ENCODE measurements at regions not wholly inside any gene's neighbourhood (a gene's known extent, or its start where the extent isn't known, plus 50 kb on each side); places are given as distances from the start of the nearest gene placed in this dataset.

DNA sequence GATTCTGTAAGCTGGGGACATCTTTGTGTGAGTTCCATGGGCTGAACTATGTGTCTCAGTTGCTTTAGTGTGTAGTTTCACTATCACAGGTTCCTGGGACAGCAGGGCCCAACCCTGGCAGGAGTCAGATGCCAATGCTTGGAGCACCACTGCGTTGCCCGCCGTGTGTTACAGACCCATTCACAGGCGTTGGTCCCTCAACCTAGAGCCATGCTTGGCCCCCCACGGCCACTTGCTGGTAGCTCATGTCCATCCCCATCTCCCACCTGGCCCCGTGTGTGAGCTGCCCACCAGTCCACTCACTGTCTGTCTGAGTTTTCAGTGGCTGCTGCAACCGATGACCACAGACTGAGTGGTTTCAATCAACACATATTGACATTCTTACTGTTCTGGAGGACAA, 546.9 kb downstream of the TCERG1L start:
- FAIRE-seq (no peak), DNase-seq (ENCODE audit: insufficient read length, low spot score) (no peak)
- TF ChIP-seq, protein P1, sequence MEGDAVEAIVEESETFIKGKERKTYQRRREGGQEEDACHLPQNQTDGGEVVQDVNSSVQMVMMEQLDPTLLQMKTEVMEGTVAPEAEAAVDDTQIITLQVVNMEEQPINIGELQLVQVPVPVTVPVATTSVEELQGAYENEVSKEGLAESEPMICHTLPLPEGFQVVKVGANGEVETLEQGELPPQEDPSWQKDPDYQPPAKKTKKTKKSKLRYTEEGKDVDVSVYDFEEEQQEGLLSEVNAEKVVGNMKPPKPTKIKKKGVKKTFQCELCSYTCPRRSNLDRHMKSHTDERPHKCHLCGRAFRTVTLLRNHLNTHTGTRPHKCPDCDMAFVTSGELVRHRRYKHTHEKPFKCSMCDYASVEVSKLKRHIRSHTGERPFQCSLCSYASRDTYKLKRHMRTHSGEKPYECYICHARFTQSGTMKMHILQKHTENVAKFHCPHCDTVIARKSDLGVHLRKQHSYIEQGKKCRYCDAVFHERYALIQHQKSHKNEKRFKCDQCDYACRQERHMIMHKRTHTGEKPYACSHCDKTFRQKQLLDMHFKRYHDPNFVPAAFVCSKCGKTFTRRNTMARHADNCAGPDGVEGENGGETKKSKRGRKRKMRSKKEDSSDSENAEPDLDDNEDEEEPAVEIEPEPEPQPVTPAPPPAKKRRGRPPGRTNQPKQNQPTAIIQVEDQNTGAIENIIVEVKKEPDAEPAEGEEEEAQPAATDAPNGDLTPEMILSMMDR (IDR thresholded peaks at IDR 0.05; ENCODE audit: insufficient read depth, missing control alignments), result no peak

DNA sequence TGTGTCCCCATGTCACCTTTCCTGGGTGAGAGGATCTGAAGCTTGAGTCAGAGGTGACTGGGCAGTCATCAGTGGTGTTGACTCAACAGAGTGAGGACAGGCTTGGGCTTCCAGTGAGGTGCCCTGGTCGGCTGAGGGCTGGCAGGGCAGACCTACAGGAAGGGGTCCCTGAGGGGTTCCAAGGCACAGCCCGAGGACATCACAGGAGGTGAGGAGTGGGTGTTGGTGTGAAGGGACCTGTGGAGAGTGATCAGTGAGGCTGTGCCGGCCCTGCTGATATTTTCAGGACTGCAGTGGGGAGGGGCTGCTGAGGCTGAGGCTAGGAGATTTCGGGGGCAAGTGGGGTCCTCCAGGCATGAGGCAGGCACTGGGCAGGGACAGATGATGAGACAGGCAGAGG, 545.5 kb downstream of the TCERG1L start:
- DNase-seq (ENCODE audit: insufficient read length, low spot score), result no peak
- FAIRE-seq, result no peak
- TF ChIP-seq, protein P1 (IDR thresholded peaks at IDR 0.05; ENCODE audit: insufficient read depth, missing control alignments), result no peak

DNA sequence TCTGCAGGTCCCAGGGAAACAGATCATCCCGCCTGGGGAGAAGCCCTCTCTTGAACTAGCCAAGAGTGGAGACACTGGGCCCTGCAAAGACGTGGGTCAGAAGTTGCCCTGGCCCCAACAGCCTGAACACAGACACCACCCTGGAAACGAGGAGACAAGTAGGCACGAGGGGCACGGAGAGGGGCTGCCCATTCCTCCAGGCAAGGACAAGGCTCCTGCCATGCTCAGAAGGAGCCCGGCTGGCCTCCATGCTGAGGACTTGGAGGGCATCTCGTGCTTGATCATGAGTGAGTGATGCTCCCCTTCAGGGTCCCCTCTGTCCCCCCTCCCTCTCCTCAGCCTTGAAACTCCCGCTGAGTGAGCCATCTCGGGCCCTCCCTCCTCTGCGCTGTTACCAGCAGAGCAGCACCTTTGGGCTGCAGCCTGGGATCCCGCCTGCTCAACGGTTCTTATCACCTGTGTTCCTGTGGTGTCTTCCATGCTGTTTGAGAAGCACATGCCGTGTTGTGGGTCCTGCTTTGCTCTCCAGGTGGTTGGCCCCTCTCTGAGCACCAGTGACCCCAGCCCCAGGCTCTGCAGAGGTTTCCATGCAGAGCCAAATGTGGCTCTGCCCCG, 544.3 kb downstream of the TCERG1L start:
- TF ChIP-seq, protein P1 (IDR thresholded peaks at IDR 0.05; ENCODE audit: insufficient read depth, missing control alignments), result no peak
- DNase-seq (ENCODE audit: insufficient read length, low spot score), result no peak
- FAIRE-seq, result no peak

DNA sequence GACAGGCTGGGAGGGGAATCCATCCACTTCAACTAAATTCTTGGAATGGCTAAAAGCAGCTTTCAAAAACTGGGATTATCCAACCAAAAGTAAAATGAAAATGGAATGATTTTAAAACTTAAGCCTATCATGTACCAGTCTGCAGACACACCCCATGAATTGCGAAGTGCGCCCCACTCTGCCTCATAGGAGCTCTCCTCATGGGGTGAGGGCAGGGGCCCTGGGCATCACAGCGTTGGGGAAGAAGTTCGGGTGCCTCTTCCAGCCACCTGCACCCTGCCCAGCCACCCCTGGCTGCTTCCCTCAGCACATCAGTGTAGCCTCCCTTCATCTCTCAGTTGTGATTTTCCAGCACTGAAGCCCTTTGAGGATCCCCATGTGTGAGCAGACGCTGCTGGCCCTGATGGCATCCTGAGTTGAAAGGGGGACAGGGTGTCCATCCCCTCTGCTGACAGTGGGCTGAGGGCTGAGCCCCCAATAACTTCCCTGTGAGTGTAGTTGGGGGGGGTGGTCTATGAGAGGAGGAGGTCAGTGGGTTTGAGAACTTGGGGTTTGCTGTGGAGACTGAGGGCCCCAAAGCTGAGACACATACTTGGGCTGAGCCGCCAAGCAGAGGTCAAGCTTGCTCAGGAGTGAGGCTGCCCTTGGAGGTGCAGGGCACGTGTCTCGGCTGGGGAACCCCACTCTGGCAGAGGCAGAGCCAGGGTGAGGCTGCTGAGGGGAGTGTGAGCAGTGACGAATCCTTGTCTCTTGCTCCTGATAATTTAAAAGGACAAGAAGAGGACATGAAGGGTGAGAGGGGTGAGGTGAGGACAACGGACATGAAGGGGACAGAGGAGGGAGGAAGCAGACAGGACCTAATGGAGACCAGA, 542.1 kb downstream of the TCERG1L start:
- no peak for FAIRE-seq
- no peak for DNase-seq (ENCODE audit: insufficient read length, low spot score)
- TF ChIP-seq, protein P1 (IDR thresholded peaks at IDR 0.05; ENCODE audit: insufficient read depth, missing control alignments), result no peak

DNA sequence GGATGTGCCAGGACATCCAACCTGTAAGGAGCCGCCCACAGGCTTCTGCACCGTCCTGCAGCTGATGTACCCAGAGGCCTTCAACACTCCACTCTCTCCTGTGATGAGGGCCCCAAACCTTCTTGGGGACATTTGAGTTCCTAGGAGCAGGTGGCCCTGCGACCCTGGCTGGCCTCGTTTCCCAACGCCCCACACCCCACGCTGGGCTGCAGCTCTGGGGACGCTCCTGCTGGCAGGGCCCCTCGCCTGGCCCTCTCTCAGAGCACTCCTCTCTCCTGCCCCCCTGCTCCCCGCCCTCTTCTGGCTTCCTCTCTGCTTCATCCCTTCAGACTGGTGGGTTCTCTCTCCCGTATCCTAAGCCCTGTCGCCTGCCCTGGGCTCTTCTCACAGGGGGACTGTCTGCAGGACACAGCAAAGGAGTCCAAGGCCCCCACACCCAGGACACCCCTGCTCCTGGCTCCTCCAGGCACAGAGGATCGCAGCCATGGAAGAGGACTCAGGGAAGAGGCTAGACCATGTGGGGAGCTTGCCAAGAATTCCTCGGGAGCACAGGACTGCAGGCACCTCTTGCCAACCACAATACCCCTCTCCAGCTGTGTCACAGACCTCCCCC, 541.4 kb downstream of the TCERG1L start:
- no peak for DNase-seq (ENCODE audit: insufficient read length, low spot score)
- FAIRE-seq, result no peak
- TF ChIP-seq, protein P1 (IDR thresholded peaks at IDR 0.05; ENCODE audit: insufficient read depth, missing control alignments), result no peak

DNA sequence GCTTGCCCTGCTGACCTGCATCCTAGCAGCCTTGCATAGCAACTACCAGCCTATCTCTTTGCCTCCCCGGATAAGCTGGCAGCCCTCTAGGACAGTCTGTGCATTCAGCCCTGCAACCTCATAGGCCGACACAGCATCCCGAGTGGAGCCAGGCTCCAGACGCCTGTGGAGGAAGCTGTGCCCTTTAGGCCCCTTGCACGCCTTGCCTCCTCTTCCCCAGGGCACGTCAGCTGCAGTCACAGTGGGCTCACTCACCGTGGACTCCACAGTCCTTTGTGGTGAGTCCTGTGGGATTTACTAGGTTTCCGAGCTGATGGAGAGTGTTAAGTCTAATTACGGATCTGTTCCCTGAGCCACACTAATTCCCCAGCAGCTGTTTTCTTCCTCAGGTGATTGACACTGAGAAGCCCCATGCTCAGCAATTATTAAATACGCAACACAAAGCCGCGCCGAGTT, 540.0 kb downstream of the TCERG1L start:
- no peak for FAIRE-seq
- DNase-seq (ENCODE audit: insufficient read length, low spot score), result peak; percentile 38
- TF ChIP-seq, protein P1 (IDR thresholded peaks at IDR 0.05; ENCODE audit: insufficient read depth, missing control alignments), result no peak

Data from D721Med (cell line).